ENCODE measurements at regions not wholly inside any gene's neighbourhood (a gene's known extent, or its start where the extent isn't known, plus 50 kb on each side); places are given as distances from the start of the nearest gene placed in this dataset.

- peak; percentile 9; the same call in 1 of the 2 replicates for TF ChIP-seq MGA (IDR thresholded peaks at IDR 0.05)
- no peak for TF ChIP-seq MCM7 (IDR thresholded peaks at IDR 0.05)
- no peak for TF ChIP-seq DDX20 (tag; IDR thresholded peaks at IDR 0.05; ENCODE audit: low read depth)
- TF ChIP-seq ELK1 (CRISPR knock-in tag; IDR thresholded peaks at IDR 0.05), result no peak
- no peak for TF ChIP-seq ZNF449 (CRISPR knock-in tag; IDR thresholded peaks at IDR 0.05)
- no peak for TF ChIP-seq PURB (CRISPR knock-in tag; IDR thresholded peaks at IDR 0.05; ENCODE audit: low read depth)
- TF ChIP-seq HNRNPH1 (optimal IDR thresholded peaks at IDR 0.05; ENCODE audit: low read depth, low read length), result no peak
- TF ChIP-seq FOXO4 (CRISPR knock-in tag; IDR thresholded peaks at IDR 0.05), result no peak
- TF ChIP-seq HDAC6 (IDR thresholded peaks at IDR 0.05; ENCODE audit: low read depth, low read length), result no peak
- no peak for TF ChIP-seq RFX1 (IDR thresholded peaks at IDR 0.05)
- no peak for TF ChIP-seq NR2C1 (IDR thresholded peaks at IDR 0.05)
- no peak for TF ChIP-seq NR2C1 (tag; IDR thresholded peaks at IDR 0.05)
- no peak for TF ChIP-seq NUFIP1 (IDR thresholded peaks at IDR 0.05; ENCODE audit: partially characterized antibody)
Observed at GRCh38 chr10:42367532-42368230, 270.7 kb downstream of the ZNF33B start (continued).

Measured in K562 (cell line).